ENCODE measurements at regions not wholly inside any gene's neighbourhood (a gene's known extent, or its start where the extent isn't known, plus 50 kb on each side); places are given as distances from the start of the nearest gene placed in this dataset.
"Not testable (repeated sequence)": the region's sequence is repeated elsewhere in the genome, so short reads cannot be mapped to it uniquely, and the experiment has no call there.

DNA sequence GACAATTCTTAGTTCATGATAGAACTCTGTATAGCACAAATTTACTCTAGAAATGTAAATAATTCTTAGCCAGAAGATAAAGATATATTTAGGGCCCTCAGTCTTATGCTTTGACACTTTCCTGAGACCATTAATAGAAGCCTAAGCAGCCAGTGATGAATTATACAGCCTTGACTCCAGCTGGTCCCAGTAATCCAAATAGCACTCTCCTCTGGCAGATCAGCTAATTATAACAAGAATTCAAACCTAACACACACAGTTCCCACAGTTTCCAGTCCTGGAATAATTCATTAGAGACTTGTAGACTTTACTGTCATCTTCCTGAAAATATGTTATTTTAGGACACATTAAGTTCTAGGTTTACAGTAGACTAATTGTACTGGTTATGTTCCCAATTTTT, 50.4 kb downstream of the SHOC1 start:
- H3K9me3 ChIP-seq (ENCODE audit: control insufficient read depth, low read length) = no peaks in the 10 kb centered on the region
- H3K27me3 ChIP-seq (replicated peaks; ENCODE audit: control insufficient read depth, insufficient read depth, low read length) = no peaks in the 10 kb centered on the region
- H3K36me3 ChIP-seq (ENCODE audit: control insufficient read depth, insufficient read depth, low read length, severe bottlenecking) = no peaks in the 10 kb centered on the region
- no peak for DNase-seq (ENCODE audit: low read depth)
- H3K4me1 ChIP-seq (ENCODE audit: control insufficient read depth, insufficient read depth, low read length) = peaks cover 7% of the 10 kb centered on the region
- H3K4me3 ChIP-seq (ENCODE audit: low read length) = no peak overlapping the region
- no peak overlapping the region for H3K9ac ChIP-seq (ENCODE audit: low read length)

DNA sequence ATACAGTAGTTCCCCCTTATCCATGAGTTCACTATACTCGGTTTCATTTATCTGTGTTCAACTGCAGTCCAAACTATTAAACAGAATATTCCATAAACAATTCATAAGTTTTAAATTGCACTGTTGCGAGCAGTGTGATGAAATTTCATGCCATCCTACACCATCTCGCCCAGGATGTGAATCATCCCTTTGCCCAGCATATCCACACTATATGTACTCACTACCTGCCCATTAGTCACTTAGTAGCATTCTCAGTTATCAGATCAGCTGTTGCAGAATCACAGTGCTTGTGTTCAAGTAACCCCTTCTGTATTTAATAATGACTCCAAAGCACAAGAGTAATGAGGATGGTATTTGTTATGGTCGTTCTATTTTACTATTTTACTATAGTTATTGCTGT, 51.5 kb downstream of the SHOC1 start:
- H3K4me1 ChIP-seq (ENCODE audit: control insufficient read depth, insufficient read depth, low read length) = peaks cover 7% of the 10 kb centered on the region
- no peaks in the 10 kb centered on the region for H3K9me3 ChIP-seq (ENCODE audit: control insufficient read depth, low read length)
- no peaks in the 10 kb centered on the region for H3K36me3 ChIP-seq (ENCODE audit: control insufficient read depth, insufficient read depth, low read length, severe bottlenecking)
- no peak overlapping the region for H3K4me3 ChIP-seq (ENCODE audit: low read length)
- H3K9ac ChIP-seq (ENCODE audit: low read length) = no peak overlapping the region
- DNase-seq (ENCODE audit: low read depth) = peak; percentile 82
- H3K27me3 ChIP-seq (replicated peaks; ENCODE audit: control insufficient read depth, insufficient read depth, low read length) = no peaks in the 10 kb centered on the region

- DNase-seq (ENCODE audit: low read depth) = no peak
- no peaks in the 10 kb centered on the region for H3K9me3 ChIP-seq (ENCODE audit: control insufficient read depth, low read length)
These were observed 54.0 kb downstream of the SHOC1 start for GRCh38 chr9:111740739-111741138.

GRCh38 chr9:111736714-111737113, 58.0 kb downstream of the SHOC1 start:
- no peak for DNase-seq (ENCODE audit: low read depth)
- H3K9me3 ChIP-seq (ENCODE audit: control insufficient read depth, low read length) = peaks cover 4% of the 10 kb centered on the region
- H3K9ac ChIP-seq (ENCODE audit: low read length) = no peak overlapping the region
- H3K27me3 ChIP-seq (replicated peaks; ENCODE audit: control insufficient read depth, insufficient read depth, low read length) = no peaks in the 10 kb centered on the region
- no peak overlapping the region for H3K4me3 ChIP-seq (ENCODE audit: low read length)
- no peaks in the 10 kb centered on the region for H3K4me1 ChIP-seq (ENCODE audit: control insufficient read depth, insufficient read depth, low read length)
- no peaks in the 10 kb centered on the region for H3K36me3 ChIP-seq (ENCODE audit: control insufficient read depth, insufficient read depth, low read length, severe bottlenecking)

More at GRCh38 chr9:111740739-111741138, 54.0 kb downstream of the SHOC1 start:
- H3K9ac ChIP-seq (ENCODE audit: low read length) = no peak overlapping the region
- peaks cover 7% of the 10 kb centered on the region for H3K4me1 ChIP-seq (ENCODE audit: control insufficient read depth, insufficient read depth, low read length)
- no peak overlapping the region for H3K4me3 ChIP-seq (ENCODE audit: low read length)
- no peaks in the 10 kb centered on the region for H3K36me3 ChIP-seq (ENCODE audit: control insufficient read depth, insufficient read depth, low read length, severe bottlenecking)
- H3K27me3 ChIP-seq (replicated peaks; ENCODE audit: control insufficient read depth, insufficient read depth, low read length) = no peaks in the 10 kb centered on the region

GRCh38 chr9:111735344-111735743, 59.4 kb downstream of the SHOC1 start:
- H3K4me1 ChIP-seq (ENCODE audit: control insufficient read depth, insufficient read depth, low read length); H3K9ac ChIP-seq (ENCODE audit: low read length); H3K36me3 ChIP-seq (ENCODE audit: control insufficient read depth, insufficient read depth, low read length, severe bottlenecking); H3K4me3 ChIP-seq (ENCODE audit: low read length); DNase-seq (ENCODE audit: low read depth); H3K27me3 ChIP-seq (replicated peaks; ENCODE audit: control insufficient read depth, insufficient read depth, low read length): not testable (repeated sequence)
- H3K9me3 ChIP-seq (ENCODE audit: control insufficient read depth, low read length) = peaks cover 11% of the 10 kb centered on the region

DNA sequence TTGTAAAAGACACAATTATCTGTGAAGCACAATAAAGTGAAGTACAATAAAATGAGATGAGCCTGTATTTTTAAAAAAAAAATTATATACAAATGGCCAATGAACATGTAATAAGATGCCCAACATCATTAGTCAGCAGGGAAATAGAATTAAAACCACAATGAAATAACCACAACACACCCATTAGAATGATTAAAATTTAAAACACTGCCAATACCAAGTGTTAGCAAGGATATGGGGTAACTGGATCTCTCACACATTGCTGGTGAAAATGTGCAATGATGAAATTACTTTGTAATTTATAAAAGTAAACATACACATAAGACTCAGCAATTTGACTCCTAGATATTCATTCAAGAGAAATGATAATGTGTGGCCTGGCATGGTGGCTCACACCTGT, 62.8 kb downstream of the SHOC1 start:
- no peaks in the 10 kb centered on the region for H3K27me3 ChIP-seq (replicated peaks; ENCODE audit: control insufficient read depth, insufficient read depth, low read length)
- no peak overlapping the region for H3K9ac ChIP-seq (ENCODE audit: low read length)
- H3K4me3 ChIP-seq (ENCODE audit: low read length) = no peak overlapping the region
- H3K36me3 ChIP-seq (ENCODE audit: control insufficient read depth, insufficient read depth, low read length, severe bottlenecking) = no peaks in the 10 kb centered on the region
- DNase-seq (ENCODE audit: low read depth) = no peak
- H3K4me1 ChIP-seq (ENCODE audit: control insufficient read depth, insufficient read depth, low read length) = peaks cover 3% of the 10 kb centered on the region
- H3K9me3 ChIP-seq (ENCODE audit: control insufficient read depth, low read length) = peaks cover 17% of the 10 kb centered on the region

DNA sequence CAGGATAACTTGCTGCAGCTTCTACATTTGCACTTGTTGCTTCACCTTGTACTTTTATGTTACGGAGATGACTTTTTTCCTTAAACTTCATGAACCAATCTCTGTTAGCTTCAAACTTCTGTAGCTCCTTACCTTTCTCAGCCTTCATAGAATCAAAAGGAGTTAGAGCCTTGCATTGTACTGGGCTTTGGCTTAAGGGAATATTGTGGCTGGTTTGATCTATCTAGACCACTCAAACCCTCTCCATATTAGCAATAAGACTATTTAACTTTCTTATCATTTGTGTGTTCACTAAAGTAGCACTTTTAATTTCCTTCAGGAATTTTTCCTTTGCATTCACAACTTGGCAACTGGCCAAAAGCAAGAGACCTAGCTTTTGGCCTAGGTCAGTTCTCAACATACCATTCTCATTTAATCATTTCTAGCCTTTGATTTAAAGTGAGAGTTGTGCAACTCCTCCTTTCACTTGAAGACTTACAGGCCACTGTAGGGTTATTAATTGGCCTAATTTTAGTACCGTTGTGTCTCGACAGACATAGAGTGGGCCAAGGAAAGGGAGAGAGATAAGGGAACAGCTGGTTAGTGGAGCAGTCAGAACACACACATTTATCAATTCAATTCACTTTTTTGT, 63.7 kb downstream of the SHOC1 start:
- Histone ChIP-seq H3K9ac (ENCODE audit: low read length) (no peak overlapping the region), H3K9me3 (ENCODE audit: control insufficient read depth, low read length) (peaks cover 17% of the 10 kb centered on the region), H3K4me3 (ENCODE audit: low read length) (no peak overlapping the region), H3K36me3 (ENCODE audit: control insufficient read depth, insufficient read depth, low read length, severe bottlenecking) (no peaks in the 10 kb centered on the region), H3K4me1 (ENCODE audit: control insufficient read depth, insufficient read depth, low read length) (peaks cover 3% of the 10 kb centered on the region), H3K27me3 (replicated peaks; ENCODE audit: control insufficient read depth, insufficient read depth, low read length) (no peaks in the 10 kb centered on the region)
- DNase-seq (ENCODE audit: low read depth) = no peak

DNA sequence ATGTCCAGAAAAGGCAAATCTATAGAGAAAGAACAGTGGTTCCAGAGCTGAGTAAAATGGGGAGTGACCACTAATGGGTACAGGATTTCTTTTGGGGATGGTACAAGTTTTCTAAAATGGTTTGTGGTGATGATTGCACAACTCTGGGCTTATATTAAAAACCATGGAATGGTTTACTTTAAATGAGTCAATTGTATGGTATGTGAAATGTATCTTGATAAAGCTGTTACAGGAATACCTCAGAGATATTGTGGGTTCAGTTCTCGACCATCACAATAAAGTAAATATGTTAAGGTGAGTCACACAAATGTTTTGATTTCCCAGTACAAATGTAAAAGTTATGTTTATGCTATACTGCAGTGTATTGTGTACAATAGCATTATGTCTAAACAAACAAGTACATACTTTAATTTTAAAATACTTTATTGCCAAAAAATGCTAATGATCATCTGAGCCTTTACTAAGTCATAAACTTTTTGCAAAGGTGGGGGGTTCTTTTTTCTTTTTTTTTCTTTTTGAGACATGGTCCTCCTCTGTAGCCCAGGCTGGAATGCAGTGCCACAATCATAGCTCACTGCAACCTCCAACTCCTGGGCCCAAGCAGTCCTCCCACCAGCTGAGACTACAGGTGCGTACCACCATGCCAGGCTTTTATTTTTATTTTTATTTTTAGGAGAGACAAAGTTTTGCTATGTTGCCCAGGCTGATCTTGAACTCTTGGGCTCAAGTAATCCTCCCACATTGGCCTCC, 65.9 kb downstream of the SHOC1 start:
- Histone ChIP-seq H3K4me1 (ENCODE audit: control insufficient read depth, insufficient read depth, low read length) (peaks cover 3% of the 10 kb centered on the region), H3K9ac (ENCODE audit: low read length) (no peak overlapping the region), H3K9me3 (ENCODE audit: control insufficient read depth, low read length) (peaks cover 13% of the 10 kb centered on the region), H3K4me3 (ENCODE audit: low read length) (no peak overlapping the region), H3K36me3 (ENCODE audit: control insufficient read depth, insufficient read depth, low read length, severe bottlenecking) (no peaks in the 10 kb centered on the region), H3K27me3 (replicated peaks; ENCODE audit: control insufficient read depth, insufficient read depth, low read length) (no peaks in the 10 kb centered on the region)
- peak; percentile 88 for DNase-seq (ENCODE audit: low read depth)

GRCh38 chr9:111728143-111728542, 66.6 kb downstream of the SHOC1 start:
- H3K36me3 ChIP-seq (ENCODE audit: control insufficient read depth, insufficient read depth, low read length, severe bottlenecking) = no peaks in the 10 kb centered on the region
- no peak overlapping the region for H3K9ac ChIP-seq (ENCODE audit: low read length)
- DNase-seq (ENCODE audit: low read depth) = no peak

DNA sequence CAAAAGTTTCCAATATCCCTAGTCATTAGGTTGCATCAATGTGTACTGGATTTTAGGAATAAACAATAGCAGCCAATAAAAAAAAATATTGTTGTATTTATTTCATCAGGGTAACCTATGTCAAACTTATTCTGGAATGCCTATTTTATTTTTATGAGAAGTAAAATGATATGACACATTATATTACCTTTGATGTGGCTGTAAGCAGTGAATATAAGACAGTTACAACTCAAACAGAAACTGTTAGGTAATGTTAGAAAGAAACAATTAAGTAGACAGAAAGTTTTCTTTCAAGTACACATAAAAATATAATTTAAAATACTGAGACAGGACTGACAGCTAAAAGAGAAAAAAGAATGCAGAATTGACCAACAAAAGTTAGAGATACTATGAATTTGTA, 65.5 kb downstream of the GNG10 start:
- H3K9me3 ChIP-seq (ENCODE audit: control insufficient read depth, low read length) = peaks cover 13% of the 10 kb centered on the region
- no peak overlapping the region for H3K9ac ChIP-seq (ENCODE audit: low read length)
- no peak overlapping the region for H3K4me3 ChIP-seq (ENCODE audit: low read length)
- no peaks in the 10 kb centered on the region for H3K36me3 ChIP-seq (ENCODE audit: control insufficient read depth, insufficient read depth, low read length, severe bottlenecking)
- DNase-seq (ENCODE audit: low read depth) = no peak
- H3K4me1 ChIP-seq (ENCODE audit: control insufficient read depth, insufficient read depth, low read length) = peaks cover 3% of the 10 kb centered on the region
- no peaks in the 10 kb centered on the region for H3K27me3 ChIP-seq (replicated peaks; ENCODE audit: control insufficient read depth, insufficient read depth, low read length)

More at GRCh38 chr9:111728143-111728542, 66.6 kb downstream of the SHOC1 start:
- H3K9me3 ChIP-seq (ENCODE audit: control insufficient read depth, low read length) = peaks cover 13% of the 10 kb centered on the region
- peaks cover 3% of the 10 kb centered on the region for H3K4me1 ChIP-seq (ENCODE audit: control insufficient read depth, insufficient read depth, low read length)
- no peak overlapping the region for H3K4me3 ChIP-seq (ENCODE audit: low read length)
- no peaks in the 10 kb centered on the region for H3K27me3 ChIP-seq (replicated peaks; ENCODE audit: control insufficient read depth, insufficient read depth, low read length)

DNA sequence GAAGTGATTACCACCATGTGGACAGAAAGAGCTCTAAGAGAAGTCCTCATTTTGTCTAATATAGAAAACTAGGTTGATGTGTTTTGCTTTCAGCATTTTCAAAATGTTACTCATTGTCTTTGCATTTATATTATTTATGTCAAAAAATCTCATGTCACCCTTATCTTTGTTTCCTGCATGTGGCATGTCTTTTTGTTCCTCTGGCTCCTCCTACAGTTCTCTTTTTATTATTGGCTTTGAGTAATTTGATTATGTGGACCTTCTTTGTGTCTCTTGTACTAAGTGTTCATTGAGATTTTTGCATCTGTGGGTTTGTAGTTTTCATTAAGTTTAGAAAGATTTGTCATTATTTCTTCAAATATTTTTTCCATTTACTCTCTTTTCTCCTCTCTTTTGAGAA, 58.8 kb downstream of the GNG10 start:
- Histone ChIP-seq H3K4me1 (ENCODE audit: control insufficient read depth, insufficient read depth, low read length) (no peaks in the 10 kb centered on the region), H3K4me3 (ENCODE audit: low read length) (no peak overlapping the region), H3K9ac (ENCODE audit: low read length) (no peak overlapping the region), H3K9me3 (ENCODE audit: control insufficient read depth, low read length) (no peaks in the 10 kb centered on the region), H3K36me3 (ENCODE audit: control insufficient read depth, insufficient read depth, low read length, severe bottlenecking) (no peaks in the 10 kb centered on the region), H3K27me3 (replicated peaks; ENCODE audit: control insufficient read depth, insufficient read depth, low read length) (no peaks in the 10 kb centered on the region)
- DNase-seq (ENCODE audit: low read depth) = no peak

All from adipocyte (in vitro differentiated cells).